Suprapubic skin (tissue), 3 donors: ENCODE measurements at regions not wholly inside any gene's neighbourhood (a gene's known extent, or its start where the extent isn't known, plus 50 kb on each side); places are given as distances from the start of the nearest gene placed in this dataset.

Experiments used
- POLR2A ChIP-seq, 2 donors: fragments of 450-650 bp; IDR thresholded peaks; one replicate each; pipeline ENCODE4 v1.6.1; 2017; ENCODE audit warnings: antibody characterized with exemption in 2 of 2, mild to moderate bottlenecking in 2 of 2, moderate library complexity in 2 of 2
- TF ChIP-seq, protein P1 (sequence below), 2 donors: fragments of 200-600 bp in 1 of 2; fragments of 450-650 bp in 1 of 2; sonication (generic) in 1 of 2; IDR thresholded peaks; one replicate each; pipeline ENCODE4 v1.5.1; 2016 to 2019; ENCODE audit warnings: antibody characterized with exemption in 2 of 2, mild to moderate bottlenecking in 1 of 2, moderate library complexity in 1 of 2

DNA sequence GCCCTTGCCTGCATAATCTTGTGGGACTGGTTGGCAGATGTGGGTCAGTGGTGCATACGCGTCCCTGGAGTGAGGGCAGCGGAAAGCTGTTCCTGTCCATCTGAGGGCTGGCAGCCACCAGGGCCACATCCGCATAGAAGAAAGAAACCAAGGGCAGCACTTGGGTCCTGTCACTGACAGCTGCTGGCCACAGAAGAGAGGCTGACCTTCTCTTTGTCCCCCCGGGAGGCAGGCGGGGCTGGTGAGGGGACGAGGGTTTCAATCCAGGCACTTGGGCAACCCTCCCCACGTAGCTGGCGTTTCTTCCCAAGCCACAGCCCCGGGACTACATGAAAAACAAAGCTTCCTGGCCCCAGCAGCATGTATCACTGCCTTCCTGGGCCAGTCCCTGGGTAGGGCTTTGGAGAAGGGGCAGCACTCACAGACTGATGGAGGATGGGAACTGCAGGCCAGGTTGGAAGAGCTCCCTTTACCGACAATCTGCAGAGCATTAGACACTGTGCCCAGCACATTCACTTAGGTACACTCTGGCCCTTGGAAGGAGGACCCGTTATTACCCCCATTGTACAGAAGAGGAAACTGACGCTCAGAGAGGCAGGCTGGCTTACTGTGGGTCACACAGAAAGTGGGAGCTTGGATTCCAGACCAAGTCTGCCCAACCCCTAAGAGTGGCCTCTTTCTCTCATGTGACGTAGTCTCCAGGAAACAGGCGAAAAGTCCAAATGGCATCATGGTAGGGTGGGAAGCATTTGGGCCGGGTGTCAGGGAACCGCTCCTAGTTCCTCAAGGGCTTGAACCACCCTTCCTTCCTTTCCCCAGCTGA, 78.8 kb upstream of the SLC6A6 start:
- TF ChIP-seq POLR2A (IDR thresholded peaks at IDR 0.05) = no peak
- TF ChIP-seq, protein P1, sequence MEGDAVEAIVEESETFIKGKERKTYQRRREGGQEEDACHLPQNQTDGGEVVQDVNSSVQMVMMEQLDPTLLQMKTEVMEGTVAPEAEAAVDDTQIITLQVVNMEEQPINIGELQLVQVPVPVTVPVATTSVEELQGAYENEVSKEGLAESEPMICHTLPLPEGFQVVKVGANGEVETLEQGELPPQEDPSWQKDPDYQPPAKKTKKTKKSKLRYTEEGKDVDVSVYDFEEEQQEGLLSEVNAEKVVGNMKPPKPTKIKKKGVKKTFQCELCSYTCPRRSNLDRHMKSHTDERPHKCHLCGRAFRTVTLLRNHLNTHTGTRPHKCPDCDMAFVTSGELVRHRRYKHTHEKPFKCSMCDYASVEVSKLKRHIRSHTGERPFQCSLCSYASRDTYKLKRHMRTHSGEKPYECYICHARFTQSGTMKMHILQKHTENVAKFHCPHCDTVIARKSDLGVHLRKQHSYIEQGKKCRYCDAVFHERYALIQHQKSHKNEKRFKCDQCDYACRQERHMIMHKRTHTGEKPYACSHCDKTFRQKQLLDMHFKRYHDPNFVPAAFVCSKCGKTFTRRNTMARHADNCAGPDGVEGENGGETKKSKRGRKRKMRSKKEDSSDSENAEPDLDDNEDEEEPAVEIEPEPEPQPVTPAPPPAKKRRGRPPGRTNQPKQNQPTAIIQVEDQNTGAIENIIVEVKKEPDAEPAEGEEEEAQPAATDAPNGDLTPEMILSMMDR (IDR thresholded peaks at IDR 0.05) = no peak
